ENCODE measurements at regions not wholly inside any gene's neighbourhood (a gene's known extent, or its start where the extent isn't known, plus 50 kb on each side); places are given as distances from the start of the nearest gene placed in this dataset.

GRCh38 chr6:95423331-95423730 is 154.0 kb upstream of the MANEA start:
- DNase-seq = no peak
- H3K36me3 ChIP-seq = no peaks in the 10 kb centered on the region
- no peak overlapping the region for H3K4me3 ChIP-seq (ENCODE audit: low read depth, low read length)
- H3K4me1 ChIP-seq = no peaks in the 10 kb centered on the region
- TF ChIP-seq CTCF (IDR thresholded peaks at IDR 0.05; ENCODE audit: low read depth, low read length) = no peak
- H3K27me3 ChIP-seq = no peaks in the 10 kb centered on the region
- H3K9me3 ChIP-seq = no peaks in the 10 kb centered on the region

GRCh38 chr6:95431637-95432228 is 145.6 kb upstream of the MANEA start:
- no peaks in the 10 kb centered on the region for H3K36me3 ChIP-seq

GRCh38 chr6:95439741-95440140 is 137.6 kb upstream of the MANEA start:
- Histone ChIP-seq H3K36me3 (no peaks in the 10 kb centered on the region), H3K4me1 (no peaks in the 10 kb centered on the region), H3K9me3 (no peaks in the 10 kb centered on the region), H3K4me3 (ENCODE audit: low read depth, low read length) (no peak overlapping the region), H3K27me3 (peaks cover 10% of the 10 kb centered on the region)
- no peak for TF ChIP-seq CTCF (IDR thresholded peaks at IDR 0.05; ENCODE audit: low read depth, low read length)
- DNase-seq = no peak

More at GRCh38 chr6:95431637-95432228, 145.6 kb upstream of the MANEA start:
- H3K4me3 ChIP-seq (ENCODE audit: low read depth, low read length) = no peak overlapping the region
- peak; percentile 44 for DNase-seq
- H3K27me3 ChIP-seq = peaks cover 5% of the 10 kb centered on the region; the same call in 1 of the 2 replicates
- H3K9me3 ChIP-seq = no peaks in the 10 kb centered on the region
- no peaks in the 10 kb centered on the region for H3K4me1 ChIP-seq
- TF ChIP-seq CTCF (IDR thresholded peaks at IDR 0.05; ENCODE audit: low read depth, low read length) = peak; percentile 69

GRCh38 chr6:95448208-95448607 is 129.1 kb upstream of the MANEA start:
- DNase-seq = no peak
- no peaks in the 10 kb centered on the region for H3K4me1 ChIP-seq
- H3K36me3 ChIP-seq = no peaks in the 10 kb centered on the region
- H3K9me3 ChIP-seq = no peaks in the 10 kb centered on the region
- H3K27me3 ChIP-seq = no peaks in the 10 kb centered on the region
- no peak overlapping the region for H3K4me3 ChIP-seq (ENCODE audit: low read depth, low read length)
- no peak for TF ChIP-seq CTCF (IDR thresholded peaks at IDR 0.05; ENCODE audit: low read depth, low read length)

DNA sequence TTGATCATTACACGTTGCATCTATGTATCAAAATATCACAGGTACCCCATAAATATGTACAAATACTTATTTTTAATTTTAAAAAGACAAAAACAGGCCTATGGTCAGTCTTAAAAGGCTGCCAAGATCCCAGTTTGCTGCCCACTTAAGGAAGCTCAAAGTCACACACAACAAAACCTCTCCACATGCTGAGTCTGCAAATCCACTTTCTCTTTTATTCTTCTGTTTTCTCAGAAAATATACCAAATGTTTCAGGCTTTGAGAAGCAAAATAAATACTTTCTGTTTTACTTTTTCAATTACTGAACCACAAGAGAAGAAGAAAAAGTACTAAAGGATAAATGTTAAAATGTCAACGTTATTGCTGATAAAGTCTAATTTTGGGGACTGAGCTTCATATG is 107.8 kb upstream of the MANEA start:
- H3K4me1 ChIP-seq = no peaks in the 10 kb centered on the region
- no peaks in the 10 kb centered on the region; the same call in 1 of the 2 replicates for H3K27me3 ChIP-seq
- DNase-seq = no peak
- TF ChIP-seq CTCF (IDR thresholded peaks at IDR 0.05; ENCODE audit: low read depth, low read length) = no peak
- no peaks in the 10 kb centered on the region for H3K36me3 ChIP-seq
- no peaks in the 10 kb centered on the region for H3K9me3 ChIP-seq
- no peak overlapping the region for H3K4me3 ChIP-seq (ENCODE audit: low read depth, low read length)

GRCh38 chr6:95478941-95479340 is 98.4 kb upstream of the MANEA start:
- H3K4me3 ChIP-seq (ENCODE audit: low read depth, low read length) = no peak overlapping the region
- TF ChIP-seq CTCF (IDR thresholded peaks at IDR 0.05; ENCODE audit: low read depth, low read length) = no peak
- no peaks in the 10 kb centered on the region for H3K36me3 ChIP-seq
- no peaks in the 10 kb centered on the region for H3K27me3 ChIP-seq
- no peaks in the 10 kb centered on the region for H3K4me1 ChIP-seq
- DNase-seq = no peak
- H3K9me3 ChIP-seq = no peaks in the 10 kb centered on the region

Data from BE2C (cell line).